GM19025 (cell line): ENCODE measurements at regions not wholly inside any gene's neighbourhood (a gene's known extent, or its start where the extent isn't known, plus 50 kb on each side); places are given as distances from the start of the nearest gene placed in this dataset.
"Not testable (repeated sequence)": the region's sequence is repeated elsewhere in the genome, so short reads cannot be mapped to it uniquely, and the experiment has no call there.

Source experiments
- ATAC-seq: cut with Tn5 transposase; IDR thresholded peaks from one replicate; pipeline ENCODE4 v1.9.1; 2021; ENCODE audit warnings: mild to moderate bottlenecking, low read depth, moderate library complexity; ENCODE audit not compliant: unreplicated experiment

GRCh38 chr3:159332535-159333099 lies 530.8 kb downstream of the MFSD1 start:
- no peak for ATAC-seq

DNA sequence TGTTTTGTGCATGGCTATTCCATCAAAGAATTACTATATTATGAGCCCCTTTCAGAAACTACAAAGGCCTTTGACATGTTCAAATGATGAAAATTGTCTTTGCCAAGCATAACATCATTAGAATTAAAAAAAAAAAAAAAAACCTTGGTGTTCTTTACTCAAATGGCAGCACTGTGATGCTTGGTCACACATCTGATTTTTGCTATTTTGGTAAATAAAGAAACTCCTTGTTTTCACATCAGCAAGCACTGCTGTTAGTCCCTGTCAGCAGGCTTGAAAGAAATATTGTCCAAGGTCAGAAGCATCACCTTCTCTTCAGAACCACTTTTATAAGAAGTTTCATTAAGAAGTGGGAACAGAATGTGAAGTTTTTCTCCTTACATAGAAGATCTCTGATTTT lies 537.3 kb downstream of the MFSD1 start:
- ATAC-seq = no peak

DNA sequence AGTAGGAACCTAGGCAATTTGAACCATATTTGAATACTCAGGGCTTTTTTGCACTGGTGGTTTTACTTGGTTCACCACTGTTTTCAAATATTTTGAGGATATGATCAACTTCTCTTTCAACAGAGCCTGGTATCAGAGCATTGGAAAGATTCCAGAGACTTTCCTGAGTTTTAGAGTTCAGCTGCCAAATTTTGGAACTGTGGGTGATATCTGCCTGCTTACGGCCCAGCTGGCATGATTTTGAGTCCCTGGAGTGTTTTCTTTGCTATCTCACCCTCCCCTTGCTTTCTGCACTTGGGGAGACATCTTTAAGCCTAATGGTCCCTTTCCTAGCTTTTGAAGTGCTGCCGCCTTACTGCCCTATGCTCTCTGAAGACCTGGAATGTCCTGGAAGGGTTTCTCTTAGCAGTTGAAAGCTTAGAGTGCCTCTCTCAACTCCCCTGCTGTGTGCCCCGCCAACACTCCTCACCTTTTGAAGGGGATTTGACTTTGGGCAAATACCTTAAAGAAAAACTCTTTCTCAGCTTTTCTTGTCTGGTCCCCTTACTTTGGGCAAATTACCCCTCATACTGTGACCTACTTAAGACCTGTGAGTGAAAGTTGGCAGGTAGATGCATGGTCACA lies 539.1 kb downstream of the MFSD1 start:
- ATAC-seq = no peak

GRCh38 chr3:159346271-159346903 lies 544.5 kb downstream of the MFSD1 start:
- ATAC-seq = no peak

DNA sequence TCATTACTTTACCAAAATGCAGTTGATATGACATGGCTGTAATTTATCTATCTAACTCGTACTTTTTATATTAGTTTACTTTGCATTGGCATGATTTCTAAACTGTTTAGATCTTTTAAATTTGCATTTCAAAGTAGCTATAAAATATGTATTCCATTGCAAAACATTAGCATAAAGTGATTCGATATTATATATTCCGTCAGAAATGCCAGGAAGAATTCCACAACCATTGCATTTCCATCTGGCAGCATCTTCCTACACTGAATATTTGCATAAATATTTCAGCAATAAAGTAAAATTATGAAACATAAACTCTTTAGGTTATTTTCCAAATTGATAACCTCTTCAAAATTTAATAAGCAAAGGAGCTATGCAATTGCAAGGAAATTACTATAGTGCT lies 546.6 kb downstream of the MFSD1 start:
- no peak for ATAC-seq

DNA sequence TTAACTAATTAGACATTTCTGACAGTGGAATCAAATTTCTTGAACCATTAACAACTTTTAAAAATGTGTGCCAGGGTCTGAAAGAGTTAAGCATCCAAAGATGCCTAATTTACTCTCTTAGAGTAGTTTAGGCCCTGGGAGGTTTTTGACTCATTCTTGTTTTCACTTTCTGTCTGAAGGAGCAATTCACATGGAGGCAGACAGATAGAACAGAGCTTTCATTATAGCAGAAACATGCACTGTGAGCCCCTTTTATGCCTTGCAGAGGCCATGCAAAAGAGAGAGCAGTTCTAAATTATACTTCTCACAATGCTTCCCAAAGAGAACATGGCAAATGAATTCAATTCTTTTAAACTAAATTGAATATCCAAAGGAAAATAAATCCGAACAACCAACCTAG lies 554.8 kb downstream of the MFSD1 start:
- no peak for ATAC-seq

GRCh38 chr3:159364511-159364910 lies 562.7 kb downstream of the MFSD1 start:
- no peak for ATAC-seq

GRCh38 chr3:159366476-159366875 lies 564.6 kb downstream of the MFSD1 start:
- ATAC-seq = no peak

- ATAC-seq = no peak
These were observed 570.1 kb downstream of the MFSD1 start for GRCh38 chr3:159371961-159372360.

DNA sequence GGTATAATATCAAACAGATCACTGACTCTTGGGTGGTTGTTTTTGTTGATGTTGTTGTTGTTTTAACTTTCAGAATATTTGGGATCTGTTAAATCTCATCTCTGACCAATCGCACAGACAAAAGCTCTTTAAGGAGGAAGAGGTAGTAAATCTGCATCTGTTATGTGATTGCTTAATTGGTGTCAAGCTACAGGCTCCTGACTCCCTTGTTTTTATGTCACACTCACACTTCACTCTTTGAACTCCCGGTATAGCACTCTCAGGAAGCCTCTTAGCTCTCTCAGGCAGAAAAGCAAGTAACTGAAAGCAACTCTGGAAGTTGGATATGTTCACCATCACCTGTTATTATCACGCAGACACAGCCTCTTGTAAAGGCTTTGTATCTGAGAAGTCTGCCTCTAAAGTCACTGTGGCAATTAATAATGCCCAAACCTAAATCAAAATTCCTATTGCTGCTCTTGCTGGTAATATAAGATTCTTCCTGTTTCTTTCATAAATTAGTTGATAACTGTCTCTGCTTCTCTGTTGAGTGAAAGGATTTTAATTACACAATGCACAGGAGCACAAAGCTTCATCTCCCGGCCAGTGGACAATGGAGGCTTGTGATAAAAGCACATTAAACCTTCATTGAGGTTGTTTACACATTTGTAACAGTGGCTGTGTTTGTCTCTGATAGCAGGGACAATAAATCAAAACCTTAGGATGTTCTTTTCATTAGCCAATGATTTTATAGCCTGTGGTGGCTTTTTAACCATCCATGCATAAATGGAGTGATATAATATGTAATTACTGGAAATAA lies 576.7 kb downstream of the MFSD1 start:
- no peak for ATAC-seq

- ATAC-seq = no peak
These were observed 579.0 kb downstream of the MFSD1 start for GRCh38 chr3:159380891-159381290.

- ATAC-seq = no peak
These were observed 588.9 kb downstream of the MFSD1 start for GRCh38 chr3:159390656-159391212.

DNA sequence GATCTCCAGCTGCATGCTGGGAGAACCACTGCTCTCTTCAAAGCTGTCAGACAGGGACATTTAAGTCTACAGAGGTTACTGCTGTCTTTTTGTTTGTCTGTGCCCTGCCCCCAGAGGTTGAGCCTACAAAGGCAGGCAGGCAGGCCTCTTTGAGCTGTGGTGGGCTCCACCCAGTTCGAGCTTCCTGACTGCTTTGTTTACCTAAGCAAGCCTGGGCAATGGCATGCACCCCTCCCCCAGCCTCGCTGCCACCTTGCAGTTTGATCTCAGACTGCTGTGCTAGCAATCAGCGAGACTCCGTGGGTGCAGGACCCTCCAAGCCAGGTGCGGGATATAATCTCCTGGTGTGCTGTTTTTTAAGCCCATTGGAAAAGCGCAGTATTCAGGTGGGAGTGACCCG lies 591.0 kb upstream of the IL12A start:
- ATAC-seq = not testable (repeated sequence)

- no peak for ATAC-seq
These were observed 587.6 kb upstream of the IL12A start for GRCh38 chr3:159401069-159401468.

- ATAC-seq = not testable (repeated sequence)
These were observed 578.9 kb upstream of the IL12A start for GRCh38 chr3:159409711-159410110.

DNA sequence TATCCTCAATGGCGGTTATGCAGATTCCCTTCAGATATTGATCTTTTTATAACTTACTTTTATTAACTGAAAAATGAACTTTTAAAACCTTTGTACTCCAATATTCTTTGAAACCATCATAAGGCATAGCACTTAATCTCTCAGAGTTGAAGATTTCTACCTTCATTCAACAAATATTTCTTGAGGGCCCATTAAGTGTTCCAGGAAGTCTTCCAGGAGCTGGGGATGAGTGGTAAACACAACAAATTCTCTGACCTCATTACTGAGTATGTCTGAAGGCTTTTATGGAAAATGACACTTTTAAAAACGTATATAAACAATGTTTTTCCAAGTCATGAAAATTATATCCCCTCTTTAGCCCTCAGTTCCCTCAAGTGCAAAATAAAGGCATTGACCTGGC lies 575.3 kb upstream of the IL12A start:
- no peak for ATAC-seq

DNA sequence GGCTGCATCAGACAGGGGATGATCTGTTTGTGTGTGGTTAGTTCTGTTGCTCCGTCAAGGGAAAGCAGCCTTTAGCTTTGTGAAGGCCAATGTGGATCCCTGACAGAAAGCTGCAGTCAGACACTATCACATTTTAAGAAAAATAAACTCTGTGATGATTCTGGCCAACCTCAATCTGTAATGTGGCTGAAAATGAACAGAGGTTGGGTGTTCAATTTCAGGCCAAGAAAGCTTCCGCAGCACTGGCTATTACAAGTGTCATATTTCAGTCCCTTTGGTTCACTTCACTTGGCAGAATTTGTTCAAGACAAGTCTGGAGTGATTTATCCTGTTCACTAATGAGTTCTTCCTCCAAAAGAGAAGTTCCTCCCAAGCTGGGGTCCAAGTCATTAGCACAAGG lies 571.8 kb upstream of the IL12A start:
- no peak for ATAC-seq

DNA sequence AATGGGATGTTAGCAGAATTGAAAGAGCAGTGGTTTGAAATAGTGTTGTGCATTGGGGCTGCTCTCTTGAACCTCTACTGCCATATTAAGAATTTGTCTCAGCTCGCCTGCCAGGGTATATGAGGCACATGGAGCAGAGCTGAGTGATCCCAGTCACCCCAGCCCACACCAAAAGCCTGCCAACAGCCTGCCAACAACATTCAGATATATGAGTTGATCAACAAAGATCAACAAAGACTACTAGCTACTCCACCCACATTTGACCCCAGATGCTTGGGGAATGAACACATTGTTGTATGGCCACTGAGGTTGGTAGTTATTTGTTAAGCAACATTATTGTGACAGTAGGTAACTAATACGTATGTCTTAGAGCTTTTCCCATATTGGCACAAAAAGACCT lies 570.9 kb upstream of the IL12A start:
- ATAC-seq = no peak

GRCh38 chr3:159418571-159419526 lies 569.8 kb upstream of the IL12A start:
- ATAC-seq = no peak

GRCh38 chr3:159429702-159430101 lies 558.9 kb upstream of the IL12A start:
- ATAC-seq = no peak
